ENCODE measurements at regions not wholly inside any gene's neighbourhood (a gene's known extent, or its start where the extent isn't known, plus 50 kb on each side); places are given as distances from the start of the nearest gene placed in this dataset.

- no peak for TF ChIP-seq CTCF (IDR thresholded peaks at IDR 0.05)
- no peak for TF ChIP-seq EZH2 (IDR thresholded peaks at IDR 0.05)
Observed at GRCh38 chr6:137743493-137743892, 123.6 kb upstream of the TNFAIP3 start.

Data from neural progenitor cell (in vitro differentiated cells).